Astrocyte of the spinal cord (primary cell): ENCODE measurements at regions not wholly inside any gene's neighbourhood (a gene's known extent, or its start where the extent isn't known, plus 50 kb on each side); places are given as distances from the start of the nearest gene placed in this dataset.

ENCODE experiments used
- DNase-seq: peaks from one replicate; pipeline ENCODE4 v3.0.0; 2011; ENCODE audit warnings: low read depth, low spot score
- H3K4me3 ChIP-seq: 2 replicates; pipeline ENCODE4 v1.5.1; 2011; ENCODE audit warnings: low read depth, mild to moderate bottlenecking, low read length, moderate library complexity
- in situ Hi-C: cut with HindIII; loops from 2 replicates; pipeline ENCODE4 v1.10.0; 2017; ENCODE audit warnings: low sequenced_read_pairs
- TF ChIP-seq, protein P1 (sequence below): IDR thresholded peaks from 2 replicates; pipeline ENCODE4 v1.5.1; 2012; ENCODE audit warnings: low read depth, mild to moderate bottlenecking, low read length, inconsistent platforms

DNA sequence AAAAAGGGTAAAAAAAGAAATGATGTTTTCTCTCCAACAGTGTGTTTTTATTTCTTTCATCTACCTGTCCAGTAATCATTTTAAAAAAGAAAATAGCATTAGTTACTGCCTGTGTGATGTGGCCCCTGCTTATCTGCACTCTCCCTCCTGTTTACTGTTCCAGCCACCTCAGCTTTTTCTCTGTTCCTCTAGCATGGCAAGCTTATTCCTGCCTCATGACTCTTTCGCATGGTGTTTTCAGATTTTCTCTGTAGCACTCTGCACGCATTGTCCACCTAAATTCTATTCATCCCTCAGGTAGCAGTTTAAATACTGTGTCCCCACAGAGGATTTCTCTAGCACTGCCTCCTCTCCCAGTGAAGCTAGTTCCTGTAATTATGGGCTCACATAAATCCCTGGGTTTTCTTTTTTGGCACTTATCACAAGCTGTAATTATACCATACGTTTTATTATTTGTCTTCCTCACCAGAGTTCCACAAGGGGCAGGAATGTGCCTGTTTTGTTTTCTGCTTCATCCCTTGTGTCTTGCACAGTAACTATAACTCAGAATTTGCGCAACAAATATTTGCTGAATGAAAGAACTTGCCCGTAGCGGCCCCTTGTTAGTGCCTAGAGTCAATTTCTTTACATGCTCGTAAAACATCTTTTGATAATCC, 51.4 kb upstream of the LRIG2 start:
- no peak for DNase-seq
- in situ Hi-C loops: no loop called here

More for the DNA sequence above, 51.4 kb upstream of the LRIG2 start:
- TF ChIP-seq, protein P1, sequence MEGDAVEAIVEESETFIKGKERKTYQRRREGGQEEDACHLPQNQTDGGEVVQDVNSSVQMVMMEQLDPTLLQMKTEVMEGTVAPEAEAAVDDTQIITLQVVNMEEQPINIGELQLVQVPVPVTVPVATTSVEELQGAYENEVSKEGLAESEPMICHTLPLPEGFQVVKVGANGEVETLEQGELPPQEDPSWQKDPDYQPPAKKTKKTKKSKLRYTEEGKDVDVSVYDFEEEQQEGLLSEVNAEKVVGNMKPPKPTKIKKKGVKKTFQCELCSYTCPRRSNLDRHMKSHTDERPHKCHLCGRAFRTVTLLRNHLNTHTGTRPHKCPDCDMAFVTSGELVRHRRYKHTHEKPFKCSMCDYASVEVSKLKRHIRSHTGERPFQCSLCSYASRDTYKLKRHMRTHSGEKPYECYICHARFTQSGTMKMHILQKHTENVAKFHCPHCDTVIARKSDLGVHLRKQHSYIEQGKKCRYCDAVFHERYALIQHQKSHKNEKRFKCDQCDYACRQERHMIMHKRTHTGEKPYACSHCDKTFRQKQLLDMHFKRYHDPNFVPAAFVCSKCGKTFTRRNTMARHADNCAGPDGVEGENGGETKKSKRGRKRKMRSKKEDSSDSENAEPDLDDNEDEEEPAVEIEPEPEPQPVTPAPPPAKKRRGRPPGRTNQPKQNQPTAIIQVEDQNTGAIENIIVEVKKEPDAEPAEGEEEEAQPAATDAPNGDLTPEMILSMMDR: no peak
- H3K4me3 ChIP-seq: no peak overlapping the region
